CD14-positive monocyte (primary cell): ENCODE measurements at regions not wholly inside any gene's neighbourhood (a gene's known extent, or its start where the extent isn't known, plus 50 kb on each side); places are given as distances from the start of the nearest gene placed in this dataset.

ENCODE experiments used
- DNase-seq, 3 donors: peaks; one replicate each; pipeline ENCODE4 v3.0.0-alpha.2; 2011 to 2022
- H2AFZ ChIP-seq: 2 replicates; pipeline ENCODE4 v1.6.0; 2012; ENCODE audit warnings: mild to moderate bottlenecking, low read depth, low read length, inconsistent platforms; ENCODE audit not compliant: insufficient read depth, poor library complexity, severe bottlenecking
- H3K27ac ChIP-seq, 2 donors: 1 replicate in 1 of 2; 2 replicates in 1 of 2; pipeline ENCODE4 v1.5.1; 2012 to 2013; ENCODE audit warnings: low read length in 2 of 2, control low read depth in 1 of 2, inconsistent platforms in 1 of 2, low read depth in 1 of 2, mild to moderate bottlenecking in 1 of 2
- H3K27me3 ChIP-seq, 2 donors: one replicate each; pipeline versions ENCODE4 v1.6.0 to v1.6.1; 2011 to 2013; ENCODE audit warnings: low read length in 2 of 2; ENCODE audit not compliant: control insufficient read depth in 2 of 2, insufficient read depth in 2 of 2
- H3K36me3 ChIP-seq, 2 donors: replicated peaks in 1 of 2; 1 replicate in 1 of 2; 2 replicates in 1 of 2; pipeline versions ENCODE4 v1.5.1 to v1.6.1; 2012 to 2013; ENCODE audit warnings: low read length in 2 of 2, control low read depth in 1 of 2, inconsistent platforms in 1 of 2, mild to moderate bottlenecking in 1 of 2; ENCODE audit not compliant: insufficient read depth in 2 of 2, control insufficient read depth in 1 of 2
- H3K4me1 ChIP-seq, 2 donors: 1 replicate in 1 of 2; 2 replicates in 1 of 2; pipeline versions ENCODE4 v1.5.1 to v1.6.1; 2012 to 2013; ENCODE audit warnings: low read length in 2 of 2, control low read depth in 1 of 2, inconsistent platforms in 1 of 2, mild to moderate bottlenecking in 1 of 2, moderate library complexity in 1 of 2; ENCODE audit not compliant: insufficient read depth in 2 of 2, control insufficient read depth in 1 of 2
- H3K4me2 ChIP-seq: replicated peaks from 2 replicates; pipeline ENCODE3; 2012; ENCODE audit warnings: low read length, moderate library complexity, mild to moderate bottlenecking; ENCODE audit not compliant: poor library complexity, severe bottlenecking; ENCODE audit errors: extremely low read depth
- H3K4me3 ChIP-seq, 3 experiments: fragments of 200-600 bp in 1 of 3; sonication (generic) in 1 of 3; replicated peaks in 1 of 3; 1 replicate in 2 of 3; 2 replicates in 1 of 3; pipeline ENCODE4 v1.5.1; 2011 to 2013; ENCODE audit warnings: low read length in 3 of 3, mild to moderate bottlenecking in 3 of 3, control low read depth in 2 of 3, low read depth in 2 of 3, inconsistent platforms in 1 of 3, moderate library complexity in 1 of 3
- H3K79me2 ChIP-seq: 2 replicates; pipeline ENCODE4 v1.6.0; 2012; ENCODE audit warnings: mild to moderate bottlenecking, control low read depth, inconsistent platforms, low read length, moderate library complexity; ENCODE audit not compliant: insufficient read depth
- H3K9ac ChIP-seq: 2 replicates; pipeline ENCODE4 v1.6.0; 2017; ENCODE audit warnings: low read length, mild to moderate bottlenecking; ENCODE audit not compliant: insufficient read depth, poor library complexity, severe bottlenecking
- H3K9me3 ChIP-seq, 2 donors: replicated peaks in 1 of 2; 1 replicate in 1 of 2; 2 replicates in 1 of 2; pipeline versions ENCODE4 v1.5.1 to v1.6.1; 2012 to 2013; ENCODE audit warnings: low read length in 2 of 2, control low read depth in 1 of 2; ENCODE audit not compliant: control insufficient read depth in 1 of 2, insufficient read depth in 1 of 2
- H4K20me1 ChIP-seq: 2 replicates; pipeline ENCODE4 v1.6.0; 2012; ENCODE audit warnings: mild to moderate bottlenecking, low read length, control low read depth, moderate library complexity; ENCODE audit not compliant: insufficient read depth
- H3K27ac Mint-ChIP-seq, 7 donors: one replicate each; pipeline ENCODE4 v1.8.0; 2020; ENCODE audit warnings: mild to moderate bottlenecking in 7 of 7, mixed read lengths in 7 of 7, moderate library complexity in 6 of 7, inconsistent platforms in 2 of 7
- H3K27me3 Mint-ChIP-seq, 3 donors: one replicate each; pipeline ENCODE4 v1.8.0; 2021 to 2022; ENCODE audit warnings: low read depth in 3 of 3, mild to moderate bottlenecking in 3 of 3, mixed read lengths in 3 of 3, moderate library complexity in 3 of 3, inconsistent platforms in 1 of 3
- H3K36me3 Mint-ChIP-seq, 2 donors: one replicate each; pipeline ENCODE4 v1.8.0; 2020; ENCODE audit warnings: mixed read lengths in 2 of 2, inconsistent platforms in 1 of 2, mild to moderate bottlenecking in 1 of 2
- H3K4me1 Mint-ChIP-seq: one replicate; pipeline ENCODE4 v1.8.0; 2020; ENCODE audit warnings: mild to moderate bottlenecking, mixed read lengths
- H3K4me3 Mint-ChIP-seq, 2 donors: one replicate each; pipeline ENCODE4 v1.8.0; 2020; ENCODE audit warnings: mild to moderate bottlenecking in 2 of 2, mixed read lengths in 2 of 2, moderate library complexity in 1 of 2
- H3K9me3 Mint-ChIP-seq, 7 donors: one replicate each; pipeline ENCODE4 v1.8.0; 2020 to 2022; ENCODE audit warnings: mixed read lengths in 7 of 7, mild to moderate bottlenecking in 6 of 7, moderate library complexity in 6 of 7, inconsistent platforms in 2 of 7
- WGBS: methylation state at CpG from one replicate; pipeline ENCODE4 v1.1.5; 2013; ENCODE audit warnings: missing lambda C conversion rate; ENCODE audit not compliant: insufficient coverage; 5-methylcytosine and 5-hydroxymethylcytosine counted together
- intact Hi-C, 2 donors: fragments of 100-400 bp; cut with micrococcal nuclease; formaldehyde crosslinking; loops; one replicate each; pipeline versions ENCODE4 v1.15.0 to v1.15.1; 2023
- TF ChIP-seq, protein P1 (sequence below): fragments of 200-600 bp; IDR thresholded peaks from one replicate; pipeline ENCODE4 v1.8.0; 2022; ENCODE audit warnings: antibody characterized with exemption, mild to moderate bottlenecking

DNA sequence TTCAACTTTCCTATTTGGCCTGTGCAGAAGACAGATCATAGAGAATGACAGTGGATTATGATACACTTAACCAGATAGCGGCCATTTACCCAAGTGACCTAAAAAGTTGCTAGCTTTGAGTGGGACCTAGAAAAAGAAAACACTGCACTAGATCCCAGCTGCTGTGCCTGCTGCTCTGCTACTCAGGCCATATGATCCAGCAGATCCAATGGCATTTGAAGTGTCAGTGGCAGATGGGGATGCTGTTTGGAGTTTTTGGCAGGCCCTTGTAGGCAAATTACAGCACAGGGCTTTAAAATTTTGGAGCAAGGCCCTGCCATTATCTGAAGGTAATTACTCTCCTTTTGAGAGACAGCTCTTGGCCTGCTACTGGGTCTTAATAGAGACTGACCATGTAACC lies 74.0 kb upstream of the KCNE2 start:
- 100% methylated on average over 1 of the region's 1 CpG for WGBS
- no peaks in the 10 kb centered on the region for H3K4me1 Mint-ChIP-seq
- H2AFZ ChIP-seq = no peak overlapping the region

DNA sequence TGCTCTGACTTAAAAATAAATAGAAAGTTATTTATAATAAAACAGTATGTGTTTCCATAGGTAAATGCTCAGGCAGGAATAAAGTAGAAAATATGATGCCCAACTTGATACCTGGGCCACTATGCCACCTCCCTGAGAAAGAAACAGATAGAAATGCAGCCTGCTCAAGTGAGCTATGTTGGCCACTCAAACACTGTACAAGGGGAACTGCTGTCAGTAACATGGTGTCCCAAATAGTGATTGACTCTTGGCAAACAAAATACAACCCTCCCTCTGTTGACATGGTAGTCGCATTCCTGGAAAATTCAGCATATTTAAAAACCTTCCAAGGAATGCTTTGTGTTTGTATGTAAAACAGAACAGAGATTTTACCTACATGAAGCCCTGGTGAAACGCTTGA lies 66.9 kb upstream of the KCNE2 start:
- no peaks in the 10 kb centered on the region for H3K4me1 Mint-ChIP-seq
- DNase-seq = no peak
- H3K36me3 ChIP-seq = no peaks in the 10 kb centered on the region
- no peaks in the 10 kb centered on the region for H3K27me3 ChIP-seq
- no peak overlapping the region for H3K4me2 ChIP-seq
- H3K9ac ChIP-seq = no peak overlapping the region
- H2AFZ ChIP-seq = no peak overlapping the region
- intact Hi-C loops = no loop called here
- WGBS = no CpG with 5 or more reads among the region's 2 CpGs
- H3K27ac ChIP-seq = no peak overlapping the region
- TF ChIP-seq, protein P1, sequence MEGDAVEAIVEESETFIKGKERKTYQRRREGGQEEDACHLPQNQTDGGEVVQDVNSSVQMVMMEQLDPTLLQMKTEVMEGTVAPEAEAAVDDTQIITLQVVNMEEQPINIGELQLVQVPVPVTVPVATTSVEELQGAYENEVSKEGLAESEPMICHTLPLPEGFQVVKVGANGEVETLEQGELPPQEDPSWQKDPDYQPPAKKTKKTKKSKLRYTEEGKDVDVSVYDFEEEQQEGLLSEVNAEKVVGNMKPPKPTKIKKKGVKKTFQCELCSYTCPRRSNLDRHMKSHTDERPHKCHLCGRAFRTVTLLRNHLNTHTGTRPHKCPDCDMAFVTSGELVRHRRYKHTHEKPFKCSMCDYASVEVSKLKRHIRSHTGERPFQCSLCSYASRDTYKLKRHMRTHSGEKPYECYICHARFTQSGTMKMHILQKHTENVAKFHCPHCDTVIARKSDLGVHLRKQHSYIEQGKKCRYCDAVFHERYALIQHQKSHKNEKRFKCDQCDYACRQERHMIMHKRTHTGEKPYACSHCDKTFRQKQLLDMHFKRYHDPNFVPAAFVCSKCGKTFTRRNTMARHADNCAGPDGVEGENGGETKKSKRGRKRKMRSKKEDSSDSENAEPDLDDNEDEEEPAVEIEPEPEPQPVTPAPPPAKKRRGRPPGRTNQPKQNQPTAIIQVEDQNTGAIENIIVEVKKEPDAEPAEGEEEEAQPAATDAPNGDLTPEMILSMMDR = no peak
- H3K27me3 Mint-ChIP-seq = peaks cover 0 to 5% (median 5%) of the 10 kb centered on the region in 3 donors
- no peaks in the 10 kb centered on the region for H3K36me3 Mint-ChIP-seq
- peaks cover 6 to 19% (median 10%) of the 10 kb centered on the region in 7 donors for H3K9me3 Mint-ChIP-seq
- H3K4me1 ChIP-seq = no peaks in the 10 kb centered on the region
- H3K79me2 ChIP-seq = no peaks in the 10 kb centered on the region
- H3K4me3 Mint-ChIP-seq = no peak overlapping the region
- no peaks in the 10 kb centered on the region for H4K20me1 ChIP-seq
- peaks cover 0 to 4% of the 10 kb centered on the region in 2 donors for H3K9me3 ChIP-seq
- H3K27ac Mint-ChIP-seq = no peak overlapping the region
- H3K4me3 ChIP-seq = no peak overlapping the region

More for the DNA sequence above, 74.0 kb upstream of the KCNE2 start:
- Histone ChIP-seq H3K79me2 (no peaks in the 10 kb centered on the region), H4K20me1 (no peaks in the 10 kb centered on the region), H3K9me3 (peaks cover 28 to 33% of the 10 kb centered on the region in 2 donors), H3K27ac (no peak overlapping the region), H3K9ac (no peak overlapping the region), H3K36me3 (no peaks in the 10 kb centered on the region), H3K27me3 (no peaks in the 10 kb centered on the region), H3K4me1 (no peaks in the 10 kb centered on the region), H3K4me3 (no peak overlapping the region), H3K4me2 (no peak overlapping the region)
- Mint-ChIP-seq H3K27me3 (peaks cover 0 to 1% (median 0%) of the 10 kb centered on the region in 3 donors), H3K4me3 (no peak overlapping the region), H3K27ac (no peak overlapping the region), H3K9me3 (peaks cover 26 to 40% (median 30%) of the 10 kb centered on the region in 7 donors), H3K36me3 (no peaks in the 10 kb centered on the region)
- no peak for DNase-seq
- TF ChIP-seq, protein P1 = no peak
- intact Hi-C loops = no loop called here
